ENCODE measurements at regions not wholly inside any gene's neighbourhood (a gene's known extent, or its start where the extent isn't known, plus 50 kb on each side); places are given as distances from the start of the nearest gene placed in this dataset.

- no peak for DNase-seq (ENCODE audit: low read depth in 2 of 2)
Measured at GRCh38 chr1:60184521-60184920, 111.0 kb upstream of the C1orf87 start.

GRCh38 chr1:60173729-60174505 is 100.3 kb upstream of the C1orf87 start:
- no peak for DNase-seq (ENCODE audit: low read depth in 2 of 2)

DNA sequence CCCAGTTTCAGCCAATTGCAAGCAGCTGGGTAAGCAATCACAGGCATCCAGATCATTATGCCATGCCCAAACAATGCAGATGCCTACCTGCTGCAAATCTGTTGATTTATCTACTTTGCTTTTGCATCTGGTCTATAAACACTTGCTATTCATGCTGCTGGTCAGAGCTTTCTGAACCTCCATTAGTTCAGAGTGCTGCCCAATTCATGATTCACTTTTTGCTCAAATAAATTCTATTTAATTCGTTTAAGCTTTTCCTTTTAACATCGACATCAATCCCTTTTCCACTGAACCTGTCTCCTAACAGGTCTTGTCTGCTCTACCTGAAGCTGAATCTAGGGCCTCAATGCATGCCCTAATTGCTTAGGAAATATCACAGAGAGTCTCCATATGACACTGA is 99.4 kb upstream of the C1orf87 start:
- DNase-seq (ENCODE audit: low read depth in 2 of 2), result no peak

- no peak for DNase-seq (ENCODE audit: low read depth in 2 of 2)
Measured at GRCh38 chr1:60171801-60172200, 98.2 kb upstream of the C1orf87 start.

DNA sequence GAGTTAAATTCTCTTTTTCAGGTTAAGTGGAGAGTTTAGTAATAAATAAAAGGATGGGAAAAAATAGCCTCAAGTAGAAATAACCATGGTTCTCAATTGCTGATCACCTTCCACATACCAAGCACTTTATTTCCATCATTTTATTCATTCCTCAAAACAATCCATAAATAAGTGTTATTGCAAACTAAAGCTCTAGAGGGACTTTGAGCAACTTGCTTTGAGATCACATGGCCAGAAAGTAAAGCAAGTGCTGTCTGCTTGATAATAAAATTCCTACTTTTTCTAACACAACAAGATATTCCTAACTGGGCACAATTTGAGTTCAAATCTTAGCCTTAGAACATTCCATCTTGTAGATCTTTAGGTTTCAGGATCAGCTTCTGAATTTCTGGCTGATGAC is 97.1 kb upstream of the C1orf87 start:
- no peak for DNase-seq (ENCODE audit: low read depth in 2 of 2)

GRCh38 chr1:60169206-60169605 is 95.6 kb upstream of the C1orf87 start:
- DNase-seq (ENCODE audit: low read depth in 2 of 2), result no peak

DNA sequence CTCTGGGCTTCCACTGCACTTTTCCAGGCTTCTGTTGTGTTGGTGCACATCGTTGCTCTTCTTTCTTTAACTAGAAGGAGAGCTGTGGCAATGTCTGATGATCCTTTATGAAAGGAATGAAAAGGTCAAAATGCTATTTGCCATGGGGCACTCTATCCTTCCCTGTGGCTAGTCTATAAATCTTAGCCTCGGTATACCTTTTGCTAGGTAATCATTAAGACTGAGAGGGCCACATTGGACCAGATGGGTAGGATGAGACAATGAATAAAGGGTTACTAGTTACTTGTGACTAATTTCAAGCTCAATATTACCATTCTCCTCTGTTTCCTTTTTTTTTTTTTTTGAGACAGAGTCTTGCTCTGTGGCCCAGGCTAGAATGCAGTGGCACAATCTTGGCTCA is 89.4 kb upstream of the C1orf87 start:
- no peak for DNase-seq (ENCODE audit: low read depth in 2 of 2)

- DNase-seq (ENCODE audit: low read depth in 2 of 2), result no peak
Measured at GRCh38 chr1:60160141-60160540, 86.6 kb upstream of the C1orf87 start.

- DNase-seq (ENCODE audit: low read depth in 2 of 2), result no peak
Measured at GRCh38 chr1:60156371-60156770, 82.8 kb upstream of the C1orf87 start.

GRCh38 chr1:60153961-60154360 is 80.4 kb upstream of the C1orf87 start:
- no peak for DNase-seq (ENCODE audit: low read depth in 2 of 2)

- no peak for DNase-seq (ENCODE audit: low read depth in 2 of 2)
Measured at GRCh38 chr1:60152891-60153290, 79.3 kb upstream of the C1orf87 start.

DNA sequence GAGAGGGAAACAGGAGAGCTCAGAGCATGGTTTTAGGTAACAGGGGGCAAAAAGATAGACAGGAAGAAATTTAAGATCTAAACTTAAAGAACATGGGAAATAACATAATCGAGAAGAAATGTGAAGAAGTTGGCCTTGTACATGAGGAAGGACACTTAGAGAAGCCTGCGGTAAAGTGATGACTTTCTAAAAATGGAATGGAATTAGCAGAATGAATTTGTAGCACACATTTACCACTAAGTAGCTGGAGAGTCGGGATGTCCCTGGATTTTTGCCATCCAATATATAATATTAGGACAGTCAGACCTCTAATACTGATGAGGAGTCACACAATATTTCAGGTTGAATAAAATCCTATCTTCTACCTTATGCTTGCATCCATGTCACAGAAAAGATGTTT is 77.7 kb upstream of the C1orf87 start:
- no peak for DNase-seq (ENCODE audit: low read depth in 2 of 2)

- DNase-seq (ENCODE audit: low read depth in 2 of 2), result no peak
Measured at GRCh38 chr1:60149251-60149650, 75.7 kb upstream of the C1orf87 start.

DNA sequence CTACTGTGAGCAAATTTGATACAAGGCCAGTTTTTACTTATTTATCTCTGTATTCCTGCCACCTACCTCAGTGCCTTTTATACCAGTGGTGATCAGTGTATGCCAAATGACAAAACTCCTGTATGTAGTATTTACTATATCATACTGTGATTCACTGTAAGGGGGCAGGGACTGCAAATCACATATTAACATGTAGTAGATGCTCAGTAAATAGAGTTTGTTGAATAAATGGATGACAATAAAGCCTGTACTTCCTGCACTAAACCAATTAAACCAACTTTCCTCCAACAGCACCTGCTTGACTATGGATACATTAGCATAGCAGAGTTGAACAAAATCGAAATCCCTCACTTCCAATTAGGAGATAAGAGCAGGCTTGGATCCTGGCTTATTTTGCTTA is 73.3 kb upstream of the C1orf87 start:
- no peak for DNase-seq (ENCODE audit: low read depth in 2 of 2)

GRCh38 chr1:60145771-60146170 is 72.2 kb upstream of the C1orf87 start:
- no peak for DNase-seq (ENCODE audit: low read depth in 2 of 2)

DNA sequence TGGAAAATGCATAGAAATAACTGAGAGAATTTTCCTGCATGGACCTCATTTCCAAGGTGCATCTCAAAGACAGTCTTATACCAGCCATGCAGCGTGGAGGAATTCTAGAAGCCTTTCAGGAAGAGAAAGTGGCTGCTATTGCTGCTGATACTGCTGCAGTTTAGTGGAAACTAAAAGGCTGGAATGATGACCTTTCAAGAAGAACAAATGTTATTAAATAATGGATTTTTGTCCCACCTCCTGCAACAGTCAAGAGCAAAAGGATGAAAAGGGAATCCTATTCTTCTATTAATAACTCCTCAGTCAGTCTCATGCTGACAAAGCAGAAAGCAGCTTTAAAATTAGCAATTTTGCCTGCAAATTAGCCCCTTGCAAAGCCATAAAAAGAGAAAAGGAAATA is 68.2 kb upstream of the C1orf87 start:
- no peak for DNase-seq (ENCODE audit: low read depth in 2 of 2)

GRCh38 chr1:60141276-60141675 is 67.7 kb upstream of the C1orf87 start:
- DNase-seq (ENCODE audit: low read depth in 2 of 2), result no peak

GRCh38 chr1:60137406-60137805 is 63.8 kb upstream of the C1orf87 start:
- DNase-seq (ENCODE audit: low read depth in 2 of 2), result no peak

DNA sequence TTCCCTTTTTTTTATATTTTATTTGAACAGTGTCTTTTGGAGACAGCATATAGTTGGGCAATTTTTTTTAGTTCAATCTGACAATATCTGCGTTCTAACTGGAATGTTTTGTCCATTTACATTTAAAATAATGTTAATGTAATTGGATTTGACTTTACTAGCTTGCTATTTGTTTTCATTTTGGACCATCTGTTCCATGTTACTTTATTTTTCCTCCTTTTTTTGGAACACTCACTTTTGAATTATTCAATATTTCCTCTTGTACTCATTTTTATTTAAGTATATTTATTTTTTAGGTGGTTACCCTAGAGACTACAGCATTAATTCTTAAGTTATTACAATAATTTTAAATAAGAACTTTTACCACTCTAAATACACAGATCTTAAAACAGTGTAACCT is 62.8 kb upstream of the C1orf87 start:
- no peak for DNase-seq (ENCODE audit: low read depth in 2 of 2)

DNA sequence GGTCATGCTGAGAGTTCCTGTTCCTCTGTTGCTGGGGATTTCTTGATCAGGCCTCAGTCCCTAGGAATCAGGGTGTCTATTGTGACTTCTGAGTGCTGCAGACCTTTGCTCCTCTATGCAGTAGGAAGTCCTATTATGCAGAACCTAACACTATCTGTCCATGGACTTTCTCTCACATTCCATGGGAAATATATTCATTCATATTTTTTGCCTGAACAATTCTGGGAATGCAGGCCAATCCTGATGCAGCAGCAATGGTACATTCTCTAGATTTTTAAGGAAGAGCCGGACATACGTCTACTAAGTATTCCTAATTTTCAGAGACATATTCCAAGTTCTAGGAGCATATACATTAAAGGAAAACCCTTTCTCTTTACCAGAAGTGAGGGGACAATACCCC is 61.1 kb upstream of the C1orf87 start:
- no peak for DNase-seq (ENCODE audit: low read depth in 2 of 2)

DNA sequence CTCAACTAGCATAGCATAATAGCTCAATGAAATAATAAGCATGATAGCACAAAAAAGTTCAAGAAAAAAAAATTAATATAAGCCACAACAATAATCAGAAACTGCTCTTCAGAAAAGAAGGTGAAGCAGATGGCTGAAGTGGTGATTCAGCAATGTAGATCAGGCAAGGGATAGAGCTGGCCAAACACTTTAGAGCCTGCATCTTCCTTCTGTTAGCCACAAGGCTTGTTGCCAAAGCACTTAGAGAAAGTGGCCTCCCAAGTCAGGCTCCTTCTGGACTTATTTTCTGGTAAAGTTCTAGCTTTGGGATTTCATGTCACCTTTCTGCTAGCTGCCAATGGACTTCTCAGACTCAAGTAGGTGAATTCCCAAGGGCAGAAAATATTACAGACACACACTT is 60.3 kb upstream of the C1orf87 start:
- no peak for DNase-seq (ENCODE audit: low read depth in 2 of 2)

- no peak for DNase-seq (ENCODE audit: low read depth in 2 of 2)
Measured at GRCh38 chr1:60133000-60133673, 59.6 kb upstream of the C1orf87 start.

DNA sequence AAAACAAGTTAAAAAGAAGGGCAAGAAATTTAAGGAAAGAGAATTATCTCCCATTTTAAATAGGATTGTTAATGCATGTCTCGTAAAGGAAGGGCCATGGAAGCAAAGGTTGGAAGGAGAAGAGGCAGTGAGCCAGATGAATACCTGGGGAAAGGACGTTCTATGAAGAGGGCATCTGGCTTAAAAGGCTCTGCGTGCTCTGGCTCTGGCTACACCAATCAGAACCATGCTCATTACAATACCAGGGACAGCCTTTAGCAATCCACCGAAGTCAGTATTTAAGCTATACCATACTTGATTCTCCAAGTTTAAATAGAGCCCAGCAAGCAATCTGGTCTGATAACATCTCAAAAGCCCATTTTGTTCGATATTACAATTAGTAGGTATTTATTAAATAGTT is 58.5 kb upstream of the C1orf87 start:
- DNase-seq (ENCODE audit: low read depth in 2 of 2), result no peak

GRCh38 chr1:60130703-60131102 is 57.1 kb upstream of the C1orf87 start:
- no peak for DNase-seq (ENCODE audit: low read depth in 2 of 2)

Data from stimulated activated CD4-positive, alpha-beta T cell treated with anti-CD3 and anti-CD28 coated beads, Interleukin-1b, Interleukin-23, amount 100 ng/mL, for 4 hours (primary cell).